HepG2 (cell line): ENCODE measurements at regions not wholly inside any gene's neighbourhood (a gene's known extent, or its start where the extent isn't known, plus 50 kb on each side); places are given as distances from the start of the nearest gene placed in this dataset.

Experiments used
- ATAC-seq: fragments of 200-7000 bp; cut with Tn5 transposase; 3 replicates; pipeline ENCODE4 v1.9.1; 2020; ENCODE audit warnings: mild to moderate bottlenecking, moderate library complexity
- BruUV-seq: library from RNA; stranded (reverse); fragments of 400-500 nt; replicated peaks from 2 replicates; lab custom pipeline; 2021; lab: Mats Ljungman, UMichigan
- CTCF ChIA-PET: fragments of 300-600 bp; formaldehyde crosslinking; extraction: SDS; loops from one replicate; lab custom pipeline; 2021; ENCODE audit warnings: low total read pairs, inconsistent platforms, low intra/inter-chr PET ratio; lab: Yijun Ruan, JAX
- POLR2A ChIA-PET: fragments of 350-600 bp; sonication (Branson Sonifier 250); formaldehyde crosslinking; loops from one replicate; lab custom pipeline; 2020; ENCODE audit warnings: antibody characterized with exemption, inconsistent platforms; lab: Yijun Ruan, JAX
- DNase-seq: peaks from one replicate; pipeline ENCODE4 v3.0.0-alpha.2; 2015; ENCODE audit warnings: low spot score
- FAIRE-seq: peaks from 3 replicates; lab custom pipeline; 2011; peaks lifted over from hg19 to GRCh38; lab: Jason Lieb, UNC
- H2AFZ ChIP-seq: one replicate; pipeline ENCODE4 v1.6.1; 2011; ENCODE audit warnings: low read length, inconsistent platforms
- H3K27ac ChIP-seq: fragments of 300-600 bp; 3 replicates; pipeline ENCODE4 v1.8.0; 2011; ENCODE audit warnings: mixed run types, mild to moderate bottlenecking, mixed read lengths, low read length, inconsistent platforms; ENCODE audit not compliant: insufficient read depth; ENCODE audit errors: extremely low read length
- H3K27me3 ChIP-seq, 2 experiments: fragments of 200-600 bp in 1 of 2; 2 replicates in 1 of 2; 3 replicates in 1 of 2; pipeline versions ENCODE4 v1.6.0 to v1.8.0; 2011; ENCODE audit warnings: low read length in 2 of 2, mild to moderate bottlenecking in 2 of 2, moderate library complexity in 2 of 2, inconsistent platforms in 1 of 2; ENCODE audit not compliant: insufficient read depth in 2 of 2, control insufficient read depth in 1 of 2
- H3K36me3 ChIP-seq, 2 experiments: fragments of 200-600 bp in 1 of 2; replicated peaks in 1 of 2; 2 replicates in 1 of 2; 3 replicates in 1 of 2; pipeline versions ENCODE4 v1.5.1 to v1.8.0; 2011; ENCODE audit warnings: low read length in 2 of 2, inconsistent platforms in 1 of 2; ENCODE audit not compliant: insufficient read depth in 2 of 2, control insufficient read depth in 1 of 2
- H3K4me1 ChIP-seq: 2 replicates; pipeline ENCODE4 v1.5.1; 2012; ENCODE audit warnings: low read length, inconsistent platforms; ENCODE audit not compliant: insufficient read depth
- H3K4me2 ChIP-seq: 2 replicates; pipeline ENCODE4 v1.6.0; 2011; ENCODE audit warnings: low read depth, low read length, inconsistent platforms
- H3K4me3 ChIP-seq, 3 experiments: fragments of 200-600 bp in 1 of 3; sonication (generic), shearing (Covaris generic) in 1 of 3; replicated peaks in 1 of 3; 2 replicates each; pipeline ENCODE4 v1.5.1; 2011 to 2016; ENCODE audit warnings: low read length in 3 of 3, inconsistent platforms in 2 of 3, low read depth in 2 of 3, mild to moderate bottlenecking in 2 of 3, control low read depth in 1 of 3, mixed read lengths in 1 of 3; ENCODE audit not compliant: insufficient read depth in 1 of 3
- H3K79me2 ChIP-seq: one replicate; pipeline ENCODE4 v1.6.1; 2011; ENCODE audit warnings: low read length, inconsistent platforms; ENCODE audit not compliant: insufficient read depth
- H3K9ac ChIP-seq: 2 replicates; pipeline ENCODE4 v1.6.0; 2011; ENCODE audit warnings: mild to moderate bottlenecking, low read depth, low read length, inconsistent platforms; ENCODE audit not compliant: insufficient read depth
- H3K9me3 ChIP-seq: 2 replicates; pipeline ENCODE4 v1.5.1; 2012; ENCODE audit warnings: mild to moderate bottlenecking, low read length
- H4K20me1 ChIP-seq: 2 replicates; pipeline ENCODE4 v1.6.0; 2011; ENCODE audit warnings: inconsistent platforms, mild to moderate bottlenecking, low read length, moderate library complexity; ENCODE audit not compliant: insufficient read depth
- ELF4 ChIP-seq: sonication (generic); formaldehyde crosslinking; IDR thresholded peaks from 2 replicates; pipeline ENCODE4 v1.5.0; 2020; ENCODE audit warnings: missing genetic modification reagents, mild to moderate bottlenecking, moderate library complexity, borderline replicate concordance
- GMEB2 ChIP-seq: IDR thresholded peaks from 2 replicates; pipeline ENCODE4 v1.6.1; 2016; ENCODE audit warnings: missing biosample characterization, missing genetic modification reagents, low read depth
- ONECUT2 ChIP-seq: sonication (generic); formaldehyde crosslinking; IDR thresholded peaks from 2 replicates; pipeline ENCODE4 v1.4.0; 2020; ENCODE audit warnings: missing genetic modification reagents
- TBX2 ChIP-seq: sonication (generic); formaldehyde crosslinking; IDR thresholded peaks from 2 replicates; pipeline ENCODE4 v1.5.0; 2020; ENCODE audit warnings: missing genetic modification reagents, mild to moderate bottlenecking, borderline replicate concordance
- ZBTB26 ChIP-seq: IDR thresholded peaks from 2 replicates; pipeline ENCODE4 v1.6.1; 2016; ENCODE audit warnings: missing compliant biosample characterization, missing genetic modification reagents, borderline replicate concordance
- ZHX2 ChIP-seq, 2 experiments: sonication (generic) in 1 of 2; formaldehyde crosslinking in 1 of 2; IDR thresholded peaks; 2 replicates each; pipeline versions ENCODE4 v1.6.1 to v1.9.0; 2014 to 2022; ENCODE audit warnings: antibody characterized with exemption in 1 of 2, borderline replicate concordance in 1 of 2, inconsistent platforms in 1 of 2, low read depth in 1 of 2, missing genetic modification reagents in 1 of 2
- ZNF260 ChIP-seq: sonication (generic); formaldehyde crosslinking; IDR thresholded peaks from 2 replicates; pipeline ENCODE4 v1.4.0; 2020; ENCODE audit warnings: missing genetic modification reagents, low read depth, mild to moderate bottlenecking, borderline replicate concordance
- ZNF441 ChIP-seq: sonication (generic); formaldehyde crosslinking; IDR thresholded peaks from 2 replicates; pipeline ENCODE4 v1.7.0; 2021; ENCODE audit warnings: missing genetic modification reagents, borderline replicate concordance
- ZNF496 ChIP-seq: sonication (generic); formaldehyde crosslinking; IDR thresholded peaks from 2 replicates; pipeline ENCODE4 v1.8.1; 2023; ENCODE audit warnings: mild to moderate bottlenecking, moderate library complexity, missing genetic modification reagents; ENCODE audit not compliant: insufficient replicate concordance
- ZNF616 ChIP-seq: sonication (generic); formaldehyde crosslinking; IDR thresholded peaks from 2 replicates; pipeline ENCODE4 v1.5.0; 2020; ENCODE audit warnings: low read depth, mild to moderate bottlenecking, missing genetic modification reagents
- ZNF704 ChIP-seq: sonication (generic); formaldehyde crosslinking; IDR thresholded peaks from 2 replicates; pipeline ENCODE4 v1.8.1; 2023; ENCODE audit warnings: mild to moderate bottlenecking, inconsistent platforms, moderate library complexity, missing genetic modification reagents, borderline replicate concordance
- ZNF746 ChIP-seq: sonication (generic); formaldehyde crosslinking; IDR thresholded peaks from 2 replicates; pipeline ENCODE4 v1.8.0; 2022; ENCODE audit warnings: mild to moderate bottlenecking, missing genetic modification reagents
- WGBS: methylation state at CpG from one replicate; pipeline ENCODE4 v1.1.6; 2017; ENCODE audit warnings: low lambda C conversion rate; 5-methylcytosine and 5-hydroxymethylcytosine counted together
- in situ Hi-C: cut with HindIII; loops from 2 replicates; pipeline ENCODE4 v1.10.0; 2017; ENCODE audit warnings: low pct_unique_long_range_greater_than_20kb; ENCODE audit not compliant: extremely low pct_ligation_motif_present
- intact Hi-C: fragments of 100-400 bp; cut with micrococcal nuclease; formaldehyde crosslinking; loops from one replicate; pipeline ENCODE4 v1.10.0; 2022; ENCODE audit not compliant: unreplicated experiment

GRCh38 chr2:116416731-116417377 lies 1397.6 kb upstream of the DDX18 start:
- no peak for FAIRE-seq
- WGBS, result 5% methylated on average over 3 of the region's 3 CpGs
- in situ Hi-C loops, result no loop called here
- H3K4me1 ChIP-seq, result no peaks in the 10 kb centered on the region
- no peak overlapping the region for H2AFZ ChIP-seq
- ChIA-PET CTCF (no interaction called here), POLR2A (no interaction called here)
- no TSS peak for BruUV-seq
- peaks cover 90% of the 10 kb centered on the region for H3K9me3 ChIP-seq
- H3K4me3 ChIP-seq, result no peak overlapping the region
- no peak overlapping the region for H3K4me2 ChIP-seq
- no peak overlapping the region for H3K27ac ChIP-seq
- H3K27me3 ChIP-seq, result no peaks in the 10 kb centered on the region
- H3K79me2 ChIP-seq, result no peaks in the 10 kb centered on the region
- ATAC-seq, result no peak
- no peaks in the 10 kb centered on the region for H4K20me1 ChIP-seq
- DNase-seq, result no peak
- no peak overlapping the region for H3K9ac ChIP-seq
- intact Hi-C loops, result no loop called here
- H3K36me3 ChIP-seq, result no peaks in the 10 kb centered on the region
- no peak for TF ChIP-seq ZNF746 (CRISPR knock-in tag)
- no peak for TF ChIP-seq ZNF704 (CRISPR knock-in tag)
- TF ChIP-seq ZNF260, result no peak
- TF ChIP-seq ZNF616, result no peak
- TF ChIP-seq ELF4 (CRISPR knock-in tag), result no peak
- TF ChIP-seq ZBTB26, result no peak
- TF ChIP-seq ONECUT2 (CRISPR knock-in tag), result no peak
- TF ChIP-seq ZHX2 (IDR thresholded peaks at IDR 0.05; ENCODE audit: low read depth), result no peak
- no peak for TF ChIP-seq ZHX2 (CRISPR knock-in tag; IDR thresholded peaks at IDR 0.05; ENCODE audit: borderline replicate concordance)
- no peak for TF ChIP-seq TBX2
- no peak for TF ChIP-seq GMEB2 (CRISPR knock-in tag)
- no peak for TF ChIP-seq ZNF441 (CRISPR knock-in tag)
- TF ChIP-seq ZNF496 (CRISPR knock-in tag), result no peak
